Pancreas (tissue), 10 donors: ENCODE measurements at regions not wholly inside any gene's neighbourhood (a gene's known extent, or its start where the extent isn't known, plus 50 kb on each side); places are given as distances from the start of the nearest gene placed in this dataset.

Experiments
- ATAC-seq, 4 donors: fragments of 200-7000 bp; cut with Tn5 transposase; one replicate each; pipeline versions ENCODE4 v1.8.0 to v1.9.1; 2020; ENCODE audit warnings: mild to moderate bottlenecking in 4 of 4, moderate library complexity in 4 of 4
- DNase-seq, 6 donors: peaks; one replicate each; pipeline ENCODE4 v3.0.0-alpha.2; 2020
- FAIRE-seq: peaks from 2 replicates; lab custom pipeline; 2012; peaks lifted over from hg19 to GRCh38; lab: Jason Lieb, UNC
- H3K27ac ChIP-seq, 4 donors: fragments of 200-600 bp; sonication (generic); 1 replicate in 3 of 4; 2 replicates in 1 of 4; pipeline versions ENCODE4 v1.5.0 to v1.8.0; 2020
- H3K27me3 ChIP-seq, 4 donors: fragments of 200-600 bp; one replicate each; pipeline ENCODE4 v1.8.0; 2021
- H3K36me3 ChIP-seq, 3 donors: fragments of 200-600 bp; sonication (generic) in 1 of 3; one replicate each; pipeline versions ENCODE4 v1.5.0 to v1.8.0; 2020 to 2021
- H3K4me1 ChIP-seq, 3 donors: fragments of 200-600 bp; one replicate each; pipeline ENCODE4 v1.8.0; 2021
- H3K4me3 ChIP-seq, 4 donors: fragments of 200-600 bp; sonication (generic) in 2 of 4; one replicate each; pipeline versions ENCODE4 v1.5.0 to v1.8.0; 2020 to 2021
- H3K9me3 ChIP-seq, 4 donors: fragments of 200-600 bp; one replicate each; pipeline ENCODE4 v1.8.0; 2021
- WGBS, 2 donors: extraction: QIAGEN DNeasy Blood & Tissue Kit; methylation state at CpG; one replicate each; pipeline ENCODE4 v1.1.7; 2013; 5-methylcytosine and 5-hydroxymethylcytosine counted together
- intact Hi-C, 3 donors: fragments of 100-400 bp; cut with DNase I; formaldehyde crosslinking; loops; one replicate each; pipeline versions ENCODE4 v1.11.1 to v1.14.2; 2022
- TF ChIP-seq, protein P1 (sequence below), 4 donors: fragments of 200-600 bp; sonication (generic) in 3 of 4; IDR thresholded peaks; one replicate each; pipeline versions ENCODE4 v1.5.0 to v1.8.0; 2021; ENCODE audit warnings: antibody characterized with exemption in 4 of 4
- donor health status: healthy with polysubstance abuse.
- donor health status: DM: no; HTN: no; CAD: no; lungs with moderate emphysema.
- donor health status: DM: no; HTN: no; CAD: no.
- donor health status: control.
- donor health status: control.
- donor health status: Bipolar disorder and iron deficiency.
- donor health status: DM: yes; HTN: yes; CAD: no.
- donor health status: DM: no; HTN: no; CAD: no.
- donor health status: DM: no; HTN: no; CAD: no.
- donor health status: DM: yes; HTN: yes; CAD: no.

DNA sequence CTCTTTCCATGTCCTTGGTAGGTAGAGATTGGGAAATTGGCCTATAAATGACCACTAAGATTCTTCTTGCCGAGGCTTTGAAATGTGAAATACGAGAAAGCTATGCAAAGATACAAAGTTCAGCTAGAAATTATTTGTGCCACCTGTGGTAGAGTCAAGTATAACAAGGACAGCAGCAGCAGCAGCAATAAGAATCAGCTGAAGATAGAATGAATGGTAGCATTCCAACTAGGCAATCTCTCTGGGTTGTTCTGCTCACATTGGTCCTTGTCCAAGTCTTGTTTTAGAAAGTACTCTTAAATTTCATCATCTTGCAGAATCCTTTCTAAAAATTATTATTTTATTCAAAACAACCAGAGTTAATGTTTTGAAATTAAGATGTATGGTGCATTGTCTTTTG lies 67.8 kb upstream of the PCDH10 start:
- TF ChIP-seq, protein P1, sequence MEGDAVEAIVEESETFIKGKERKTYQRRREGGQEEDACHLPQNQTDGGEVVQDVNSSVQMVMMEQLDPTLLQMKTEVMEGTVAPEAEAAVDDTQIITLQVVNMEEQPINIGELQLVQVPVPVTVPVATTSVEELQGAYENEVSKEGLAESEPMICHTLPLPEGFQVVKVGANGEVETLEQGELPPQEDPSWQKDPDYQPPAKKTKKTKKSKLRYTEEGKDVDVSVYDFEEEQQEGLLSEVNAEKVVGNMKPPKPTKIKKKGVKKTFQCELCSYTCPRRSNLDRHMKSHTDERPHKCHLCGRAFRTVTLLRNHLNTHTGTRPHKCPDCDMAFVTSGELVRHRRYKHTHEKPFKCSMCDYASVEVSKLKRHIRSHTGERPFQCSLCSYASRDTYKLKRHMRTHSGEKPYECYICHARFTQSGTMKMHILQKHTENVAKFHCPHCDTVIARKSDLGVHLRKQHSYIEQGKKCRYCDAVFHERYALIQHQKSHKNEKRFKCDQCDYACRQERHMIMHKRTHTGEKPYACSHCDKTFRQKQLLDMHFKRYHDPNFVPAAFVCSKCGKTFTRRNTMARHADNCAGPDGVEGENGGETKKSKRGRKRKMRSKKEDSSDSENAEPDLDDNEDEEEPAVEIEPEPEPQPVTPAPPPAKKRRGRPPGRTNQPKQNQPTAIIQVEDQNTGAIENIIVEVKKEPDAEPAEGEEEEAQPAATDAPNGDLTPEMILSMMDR (IDR thresholded peaks at IDR 0.05), result no peak
- FAIRE-seq (no peak), DNase-seq (no peak), ATAC-seq (no peak)
- H3K27ac ChIP-seq, result no peak overlapping the region
- intact Hi-C loops, result no loop called here
- no peaks in the 10 kb centered on the region for H3K4me1 ChIP-seq
- H3K4me3 ChIP-seq, result no peak overlapping the region
- no peaks in the 10 kb centered on the region for H3K27me3 ChIP-seq
- H3K36me3 ChIP-seq, result no peaks in the 10 kb centered on the region
- 19 to 27% methylated on average over 2 of the region's 2 CpGs for WGBS, 2 donors
- no peaks in the 10 kb centered on the region for H3K9me3 ChIP-seq

DNA sequence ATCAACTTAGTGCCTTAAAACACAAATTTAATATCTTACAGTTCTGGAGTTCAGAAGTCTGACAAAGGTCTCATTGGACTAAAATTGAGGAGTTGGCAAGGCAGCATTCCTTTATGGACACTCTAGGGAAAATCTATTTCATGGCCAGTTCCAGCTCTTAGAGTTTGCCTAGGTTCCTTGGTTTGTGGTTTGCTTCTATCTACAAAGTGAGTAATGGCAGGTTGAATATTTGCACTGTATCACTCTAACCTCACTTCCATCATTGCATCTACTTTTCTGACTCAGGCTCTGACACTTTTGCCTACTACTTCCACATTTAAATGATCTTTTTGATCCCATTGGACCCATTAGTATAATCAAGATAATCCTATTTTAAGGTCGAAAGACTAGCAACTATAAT lies 64.7 kb upstream of the PCDH10 start:
- WGBS, 2 donors, result 44 to 66% methylated on average over 1 of the region's 1 CpG
- Histone ChIP-seq H3K36me3 (no peaks in the 10 kb centered on the region), H3K4me3 (no peak overlapping the region), H3K4me1 (no peaks in the 10 kb centered on the region), H3K9me3 (no peaks in the 10 kb centered on the region), H3K27ac (no peak overlapping the region), H3K27me3 (no peaks in the 10 kb centered on the region)
- DNase-seq, result no peak
- no peak for ATAC-seq
- FAIRE-seq, result no peak
- TF ChIP-seq, protein P1 (IDR thresholded peaks at IDR 0.05), result no peak
- intact Hi-C loops, result no loop called here

DNA sequence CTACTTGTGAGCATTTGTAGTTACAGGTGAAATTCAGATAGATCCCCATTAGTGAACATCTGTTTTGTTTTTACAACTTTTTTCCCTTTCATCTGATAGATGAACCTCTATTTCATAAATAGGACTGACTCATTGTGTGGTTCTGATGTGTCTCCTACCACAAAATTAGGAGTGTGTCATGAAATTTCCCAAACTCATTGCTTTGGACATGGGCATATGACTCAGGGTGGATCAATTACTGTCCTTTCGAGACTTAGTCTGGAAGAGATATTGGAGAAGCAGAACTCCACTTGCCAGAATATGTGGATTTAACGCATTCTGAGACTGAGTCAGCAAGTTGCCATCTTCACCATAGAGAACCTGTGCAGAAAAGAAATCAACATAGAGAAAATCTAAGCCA lies 53.5 kb upstream of the PCDH10 start:
- FAIRE-seq, result no peak
- ATAC-seq, result no peak
- 54 to 77% methylated on average over 2 of the region's 2 CpGs for whole genome bisulfite sequencing, 2 donors

GRCh38 chr4:133096972-133097371 lies 52.1 kb upstream of the PCDH10 start:
- Histone ChIP-seq H3K36me3 (no peaks in the 10 kb centered on the region), H3K27me3 (no peaks in the 10 kb centered on the region), H3K9me3 (no peaks in the 10 kb centered on the region), H3K4me1 (peaks cover 0 to 3% (median 0%) of the 10 kb centered on the region in 3 donors), H3K27ac (no peak overlapping the region), H3K4me3 (no peak overlapping the region)
- FAIRE-seq, result no peak
- ATAC-seq, result no peak
- intact Hi-C loops, result no loop called here
- TF ChIP-seq, protein P1 (IDR thresholded peaks at IDR 0.05), result no peak
- DNase-seq, result no peak
- WGBS, 2 donors, result 15 to 26% methylated on average over 1 of the region's 1 CpG

More for the DNA sequence above, 53.5 kb upstream of the PCDH10 start:
- Histone ChIP-seq H3K4me1 (peaks cover 0 to 3% (median 0%) of the 10 kb centered on the region in 3 donors), H3K4me3 (no peak overlapping the region), H3K27me3 (no peaks in the 10 kb centered on the region), H3K36me3 (no peaks in the 10 kb centered on the region), H3K9me3 (no peaks in the 10 kb centered on the region), H3K27ac (no peak overlapping the region)
- intact Hi-C loops, result no loop called here
- no peak for DNase-seq
- TF ChIP-seq, protein P1 (IDR thresholded peaks at IDR 0.05), result no peak
